Pancreas (tissue), 10 donors: ENCODE measurements at regions not wholly inside any gene's neighbourhood (a gene's known extent, or its start where the extent isn't known, plus 50 kb on each side); places are given as distances from the start of the nearest gene placed in this dataset.
A peak's percentile ranks its signal among the peaks of the same experiment; 100 is the strongest.

Source experiments
- ATAC-seq, 4 donors: fragments of 200-7000 bp; cut with Tn5 transposase; one replicate each; pipeline versions ENCODE4 v1.8.0 to v1.9.1; 2020; ENCODE audit warnings: mild to moderate bottlenecking in 4 of 4, moderate library complexity in 4 of 4
- DNase-seq, 6 donors: peaks; one replicate each; pipeline ENCODE4 v3.0.0-alpha.2; 2020
- FAIRE-seq: peaks from 2 replicates; lab custom pipeline; 2012; peaks lifted over from hg19 to GRCh38; lab: Jason Lieb, UNC
- H3K27ac ChIP-seq, 4 donors: fragments of 200-600 bp; sonication (generic); 1 replicate in 3 of 4; 2 replicates in 1 of 4; pipeline versions ENCODE4 v1.5.0 to v1.8.0; 2020
- H3K27me3 ChIP-seq, 4 donors: fragments of 200-600 bp; one replicate each; pipeline ENCODE4 v1.8.0; 2021
- H3K36me3 ChIP-seq, 3 donors: fragments of 200-600 bp; sonication (generic) in 1 of 3; one replicate each; pipeline versions ENCODE4 v1.5.0 to v1.8.0; 2020 to 2021
- H3K4me1 ChIP-seq, 3 donors: fragments of 200-600 bp; one replicate each; pipeline ENCODE4 v1.8.0; 2021
- H3K4me3 ChIP-seq, 4 donors: fragments of 200-600 bp; sonication (generic) in 2 of 4; one replicate each; pipeline versions ENCODE4 v1.5.0 to v1.8.0; 2020 to 2021
- H3K9me3 ChIP-seq, 4 donors: fragments of 200-600 bp; one replicate each; pipeline ENCODE4 v1.8.0; 2021
- WGBS, 2 donors: extraction: QIAGEN DNeasy Blood & Tissue Kit; methylation state at CpG; one replicate each; pipeline ENCODE4 v1.1.7; 2013; 5-methylcytosine and 5-hydroxymethylcytosine counted together
- intact Hi-C, 3 donors: fragments of 100-400 bp; cut with DNase I; formaldehyde crosslinking; loops; one replicate each; pipeline versions ENCODE4 v1.11.1 to v1.14.2; 2022
- TF ChIP-seq, protein P1 (sequence below), 4 donors: fragments of 200-600 bp; sonication (generic) in 3 of 4; IDR thresholded peaks; one replicate each; pipeline versions ENCODE4 v1.5.0 to v1.8.0; 2021; ENCODE audit warnings: antibody characterized with exemption in 4 of 4
- donor health status: healthy with polysubstance abuse.
- donor health status: DM: no; HTN: no; CAD: no; lungs with moderate emphysema.
- donor health status: DM: no; HTN: no; CAD: no.
- donor health status: control.
- donor health status: control.
- donor health status: Bipolar disorder and iron deficiency.
- donor health status: DM: yes; HTN: yes; CAD: no.
- donor health status: DM: no; HTN: no; CAD: no.
- donor health status: DM: no; HTN: no; CAD: no.
- donor health status: DM: yes; HTN: yes; CAD: no.

DNA sequence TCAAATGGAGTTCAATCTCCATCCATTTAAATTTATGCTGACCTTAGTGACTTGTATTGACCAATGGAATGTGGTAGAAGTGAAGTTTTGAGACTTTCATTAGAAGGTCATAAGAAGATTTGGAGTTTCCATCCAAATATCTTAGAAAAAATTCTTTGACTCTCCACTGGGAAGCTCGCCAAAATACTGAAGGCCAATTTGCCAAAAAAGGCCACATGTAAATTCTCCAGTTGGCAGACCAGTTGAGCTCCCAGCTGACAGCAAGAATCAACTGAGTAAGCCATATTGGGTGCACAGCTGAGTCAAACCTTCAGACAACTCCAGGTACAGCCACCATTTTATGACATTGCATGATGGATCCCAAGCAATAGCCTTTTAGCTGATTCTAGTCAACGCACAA lies 228.3 kb upstream of the SETBP1 start:
- Histone ChIP-seq H3K36me3 (no peaks in the 10 kb centered on the region), H3K27ac (no peak overlapping the region), H3K4me1 (no peaks in the 10 kb centered on the region), H3K27me3 (no peaks in the 10 kb centered on the region), H3K9me3 (no peaks in the 10 kb centered on the region), H3K4me3 (no peak overlapping the region)
- 60 to 69% methylated on average over 2 of the region's 2 CpGs for WGBS, 2 donors
- FAIRE-seq = no peak
- intact Hi-C loops = no loop called here
- TF ChIP-seq, protein P1, sequence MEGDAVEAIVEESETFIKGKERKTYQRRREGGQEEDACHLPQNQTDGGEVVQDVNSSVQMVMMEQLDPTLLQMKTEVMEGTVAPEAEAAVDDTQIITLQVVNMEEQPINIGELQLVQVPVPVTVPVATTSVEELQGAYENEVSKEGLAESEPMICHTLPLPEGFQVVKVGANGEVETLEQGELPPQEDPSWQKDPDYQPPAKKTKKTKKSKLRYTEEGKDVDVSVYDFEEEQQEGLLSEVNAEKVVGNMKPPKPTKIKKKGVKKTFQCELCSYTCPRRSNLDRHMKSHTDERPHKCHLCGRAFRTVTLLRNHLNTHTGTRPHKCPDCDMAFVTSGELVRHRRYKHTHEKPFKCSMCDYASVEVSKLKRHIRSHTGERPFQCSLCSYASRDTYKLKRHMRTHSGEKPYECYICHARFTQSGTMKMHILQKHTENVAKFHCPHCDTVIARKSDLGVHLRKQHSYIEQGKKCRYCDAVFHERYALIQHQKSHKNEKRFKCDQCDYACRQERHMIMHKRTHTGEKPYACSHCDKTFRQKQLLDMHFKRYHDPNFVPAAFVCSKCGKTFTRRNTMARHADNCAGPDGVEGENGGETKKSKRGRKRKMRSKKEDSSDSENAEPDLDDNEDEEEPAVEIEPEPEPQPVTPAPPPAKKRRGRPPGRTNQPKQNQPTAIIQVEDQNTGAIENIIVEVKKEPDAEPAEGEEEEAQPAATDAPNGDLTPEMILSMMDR (IDR thresholded peaks at IDR 0.05) = no peak
- ATAC-seq = no peak
- DNase-seq = peak in 1 of 6 donors; percentile 6

DNA sequence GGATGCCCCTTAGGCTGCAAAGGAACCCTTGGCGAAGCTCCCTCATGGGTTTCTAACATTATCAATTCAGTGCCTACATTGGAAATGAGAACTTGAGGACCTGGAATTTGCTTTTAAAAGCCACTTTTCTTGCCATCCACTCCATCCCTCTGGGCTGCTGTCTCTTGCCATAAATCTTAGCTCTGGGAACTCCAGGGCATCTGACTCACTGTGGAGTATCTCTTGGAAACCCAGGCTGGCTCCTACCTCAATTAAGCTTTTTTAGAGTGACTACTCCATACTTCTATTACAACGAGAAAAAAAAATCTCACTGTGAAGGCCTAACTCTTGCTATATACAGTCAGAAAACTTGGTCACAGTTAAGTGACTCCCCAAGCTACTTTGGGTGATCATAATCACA lies 227.2 kb upstream of the SETBP1 start:
- intact Hi-C loops = no loop called here
- no peak for ATAC-seq
- Histone ChIP-seq H3K9me3 (no peaks in the 10 kb centered on the region), H3K27me3 (no peaks in the 10 kb centered on the region), H3K4me1 (no peaks in the 10 kb centered on the region), H3K27ac (no peak overlapping the region), H3K36me3 (no peaks in the 10 kb centered on the region), H3K4me3 (no peak overlapping the region)
- TF ChIP-seq, protein P1 (IDR thresholded peaks at IDR 0.05) = no peak
- no peak for FAIRE-seq
- WGBS, 2 donors = 77 to 84% methylated on average over 2 of the region's 2 CpGs
- DNase-seq = no peak

DNA sequence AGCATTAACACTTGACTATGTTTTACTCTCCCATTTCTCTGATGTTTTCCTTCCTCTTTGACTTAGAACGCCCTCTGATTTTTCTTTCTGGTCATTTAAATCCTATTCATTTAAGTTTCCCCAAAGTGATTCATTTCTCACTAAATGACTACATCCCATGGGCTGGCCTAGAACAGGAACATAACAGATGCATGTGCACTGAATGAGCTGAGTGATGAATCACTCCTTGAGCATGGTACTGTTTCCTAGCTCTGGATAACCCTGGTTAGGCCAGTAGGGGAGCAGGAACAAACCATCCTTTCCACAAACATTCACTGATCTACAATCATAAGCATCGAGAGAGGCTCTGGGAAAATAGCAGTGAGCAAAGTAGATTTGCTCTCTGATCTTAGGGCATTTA lies 221.9 kb upstream of the SETBP1 start:
- no peak overlapping the region for H3K4me3 ChIP-seq
- no peak for ATAC-seq
- H3K36me3 ChIP-seq = no peaks in the 10 kb centered on the region
- TF ChIP-seq, protein P1 (IDR thresholded peaks at IDR 0.05) = no peak
- no peaks in the 10 kb centered on the region for H3K9me3 ChIP-seq
- H3K27ac ChIP-seq = no peak overlapping the region
- intact Hi-C loops = no loop called here
- 72 to 87% methylated on average over 2 of the region's 2 CpGs for WGBS, 2 donors
- no peaks in the 10 kb centered on the region for H3K27me3 ChIP-seq
- no peaks in the 10 kb centered on the region for H3K4me1 ChIP-seq
- FAIRE-seq = no peak
- DNase-seq = no peak

DNA sequence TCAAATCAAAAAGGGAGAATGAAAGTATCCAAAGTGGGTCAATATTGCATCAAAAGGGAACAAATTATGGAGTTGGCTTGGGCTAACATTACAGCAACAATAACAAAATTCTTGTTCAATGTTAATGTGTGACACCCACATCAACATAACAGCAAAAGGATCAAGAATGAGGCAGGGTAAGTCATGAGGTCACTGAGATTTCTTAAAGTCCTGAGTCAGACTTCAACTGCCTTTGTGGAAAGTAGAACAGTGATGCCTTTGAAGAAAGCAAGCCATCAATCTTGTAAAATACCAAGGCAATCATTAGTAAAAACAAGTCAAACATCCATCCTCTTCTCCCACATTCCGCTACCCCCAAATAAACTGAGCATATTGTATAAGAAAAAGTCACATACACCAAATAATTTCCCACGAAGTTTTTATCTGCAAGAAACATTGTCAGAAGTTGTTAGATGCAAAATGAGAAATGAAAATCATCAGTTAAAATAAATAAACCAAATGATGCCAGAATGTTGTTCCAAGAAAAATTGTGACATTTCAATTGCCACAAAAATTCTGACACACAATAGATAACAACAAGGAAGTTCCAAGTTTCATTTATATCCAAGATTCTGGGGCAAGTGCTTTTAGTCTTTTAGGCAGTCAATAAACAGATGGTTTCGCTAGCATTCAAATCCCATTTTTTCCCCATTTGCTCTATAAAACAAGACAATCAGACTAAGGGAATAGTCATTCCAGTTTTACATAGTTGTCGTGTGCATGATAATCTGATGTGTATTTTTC lies 216.1 kb upstream of the SETBP1 start:
- H3K27me3 ChIP-seq = no peaks in the 10 kb centered on the region
- TF ChIP-seq, protein P1 (IDR thresholded peaks at IDR 0.05) = no peak
- no peaks in the 10 kb centered on the region for H3K9me3 ChIP-seq
- H3K36me3 ChIP-seq = no peaks in the 10 kb centered on the region
- ATAC-seq (no peak), DNase-seq (no peak), FAIRE-seq (no peak)
- no peak overlapping the region for H3K27ac ChIP-seq
- no peaks in the 10 kb centered on the region for H3K4me1 ChIP-seq
- H3K4me3 ChIP-seq = no peak overlapping the region
- intact Hi-C loops = no loop called here
- WGBS, 2 donors = 50 to 57% methylated on average over 4 of the region's 4 CpGs

DNA sequence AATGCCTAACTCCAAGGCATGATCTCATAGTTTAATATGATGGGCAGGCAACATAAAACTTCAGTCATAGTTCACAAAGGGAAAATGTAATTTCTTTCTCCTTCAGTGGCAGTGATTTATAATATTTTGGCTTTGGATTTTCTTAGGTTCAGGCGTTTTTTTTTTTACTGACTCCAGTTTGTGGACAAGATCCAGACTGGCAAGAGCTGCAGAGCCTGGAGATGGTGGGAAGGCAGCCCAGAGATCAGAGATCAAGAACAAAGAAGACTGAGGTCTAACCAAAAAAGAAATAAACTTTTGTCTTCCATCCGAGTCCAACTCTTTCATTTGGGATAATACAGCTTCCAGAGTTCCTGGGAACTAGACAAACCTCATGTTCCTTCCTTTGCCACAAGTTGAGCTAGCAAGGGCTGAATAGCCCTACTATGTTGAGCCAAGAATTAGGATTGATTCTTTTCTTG lies 215.3 kb upstream of the SETBP1 start:
- no peaks in the 10 kb centered on the region for H3K9me3 ChIP-seq
- no peak for ATAC-seq

More for the DNA sequence above, 215.3 kb upstream of the SETBP1 start:
- Histone ChIP-seq H3K27ac (no peak overlapping the region), H3K4me3 (no peak overlapping the region), H3K36me3 (no peaks in the 10 kb centered on the region), H3K4me1 (no peaks in the 10 kb centered on the region), H3K27me3 (no peaks in the 10 kb centered on the region)
- DNase-seq (no peak), FAIRE-seq (no peak)
- TF ChIP-seq, protein P1 (IDR thresholded peaks at IDR 0.05) = no peak
- intact Hi-C loops = no loop called here
- WGBS, 2 donors = 32 to 42% methylated on average over 2 of the region's 2 CpGs
